ENCODE measurements at regions not wholly inside any gene's neighbourhood (a gene's known extent, or its start where the extent isn't known, plus 50 kb on each side); places are given as distances from the start of the nearest gene placed in this dataset.

GRCh38 chr5:52491071-52491787 lies 296.5 kb upstream of the ITGA1 start:
- in situ Hi-C loops (cut with MboI; ENCODE audit: low sequenced_read_pairs): no loop called here

- in situ Hi-C loops (cut with MboI; ENCODE audit: low sequenced_read_pairs): no loop called here
Observed at GRCh38 chr5:52491818-52492217, 295.9 kb upstream of the ITGA1 start.

GRCh38 chr5:52497133-52497693 lies 290.5 kb upstream of the ITGA1 start:
- in situ Hi-C loops (cut with MboI; ENCODE audit: low sequenced_read_pairs): no loop called here

GRCh38 chr5:52498607-52499006 lies 289.1 kb upstream of the ITGA1 start:
- in situ Hi-C loops (cut with MboI; ENCODE audit: low sequenced_read_pairs): no loop called here

- in situ Hi-C loops (cut with MboI; ENCODE audit: low sequenced_read_pairs): no loop called here
Observed at GRCh38 chr5:52502460-52502999, 285.2 kb upstream of the ITGA1 start.

- in situ Hi-C loops (cut with MboI; ENCODE audit: low sequenced_read_pairs): no loop called here
Observed at GRCh38 chr5:52504584-52505240, 283.0 kb upstream of the ITGA1 start.

GRCh38 chr5:52517667-52518066 lies 270.0 kb upstream of the ITGA1 start:
- in situ Hi-C loops (cut with MboI; ENCODE audit: low sequenced_read_pairs): no loop called here

GRCh38 chr5:52520171-52520570 lies 267.5 kb upstream of the ITGA1 start:
- in situ Hi-C loops (cut with MboI; ENCODE audit: low sequenced_read_pairs): no loop called here

GRCh38 chr5:52521236-52521635 lies 266.5 kb upstream of the ITGA1 start:
- in situ Hi-C loops (cut with MboI; ENCODE audit: low sequenced_read_pairs): no loop called here

GRCh38 chr5:52523701-52524100 lies 264.0 kb upstream of the ITGA1 start:
- in situ Hi-C loops (cut with MboI; ENCODE audit: low sequenced_read_pairs): no loop called here

GRCh38 chr5:52531105-52531504 lies 256.6 kb upstream of the ITGA1 start:
- in situ Hi-C loops (cut with MboI; ENCODE audit: low sequenced_read_pairs): no loop called here

- in situ Hi-C loops (cut with MboI; ENCODE audit: low sequenced_read_pairs): no loop called here
Observed at GRCh38 chr5:52543594-52543993, 244.1 kb upstream of the ITGA1 start.

- in situ Hi-C loops (cut with MboI; ENCODE audit: low sequenced_read_pairs): no loop called here
Observed at GRCh38 chr5:52544738-52545137, 243.0 kb upstream of the ITGA1 start.

- in situ Hi-C loops (cut with MboI; ENCODE audit: low sequenced_read_pairs): no loop called here
Observed at GRCh38 chr5:52554293-52554692, 233.4 kb upstream of the ITGA1 start.

- in situ Hi-C loops (cut with MboI; ENCODE audit: low sequenced_read_pairs): no loop called here
Observed at GRCh38 chr5:52560366-52560765, 227.3 kb upstream of the ITGA1 start.

- in situ Hi-C loops (cut with MboI; ENCODE audit: low sequenced_read_pairs): no loop called here
Observed at GRCh38 chr5:52562473-52562872, 225.2 kb upstream of the ITGA1 start.

- in situ Hi-C loops (cut with MboI; ENCODE audit: low sequenced_read_pairs): no loop called here
Observed at GRCh38 chr5:52564587-52564986, 223.1 kb upstream of the ITGA1 start.

- in situ Hi-C loops (cut with MboI; ENCODE audit: low sequenced_read_pairs): no loop called here
Observed at GRCh38 chr5:52577546-52577945, 210.2 kb upstream of the ITGA1 start.

GRCh38 chr5:52579391-52579790 lies 208.3 kb upstream of the ITGA1 start:
- in situ Hi-C loops (cut with MboI; ENCODE audit: low sequenced_read_pairs): no loop called here

- in situ Hi-C loops (cut with MboI; ENCODE audit: low sequenced_read_pairs): no loop called here
Observed at GRCh38 chr5:52580921-52581320, 206.8 kb upstream of the ITGA1 start.

GRCh38 chr5:52582313-52582712 lies 205.4 kb upstream of the ITGA1 start:
- in situ Hi-C loops (cut with MboI; ENCODE audit: low sequenced_read_pairs): no loop called here

GRCh38 chr5:52587131-52587530 lies 200.6 kb upstream of the ITGA1 start:
- in situ Hi-C loops (cut with MboI; ENCODE audit: low sequenced_read_pairs): no loop called here

All from HL-60/S4 (cell line).